Keratinocyte (primary cell): ENCODE measurements at regions not wholly inside any gene's neighbourhood (a gene's known extent, or its start where the extent isn't known, plus 50 kb on each side); places are given as distances from the start of the nearest gene placed in this dataset.

Experiments used
- CTCF ChIP-seq, 3 experiments: IDR thresholded peaks in 1 of 3; conservative IDR thresholded peaks in 1 of 3; optimal IDR thresholded peaks in 1 of 3; 2 replicates in 2 of 3; 3 replicates in 1 of 3; pipeline versions ENCODE3 to v1.5.1; 2011; ENCODE audit warnings: low read length in 3 of 3, mild to moderate bottlenecking in 3 of 3, moderate library complexity in 2 of 3, control low read depth in 1 of 3, inconsistent platforms in 1 of 3; ENCODE audit not compliant: insufficient read depth in 2 of 3; ENCODE audit errors: extremely low read depth in 1 of 3
- EZH2 ChIP-seq: IDR thresholded peaks from one replicate; pipeline ENCODE4 v1.6.1; 2012; ENCODE audit warnings: inconsistent platforms, mild to moderate bottlenecking, low read length, moderate library complexity

DNA sequence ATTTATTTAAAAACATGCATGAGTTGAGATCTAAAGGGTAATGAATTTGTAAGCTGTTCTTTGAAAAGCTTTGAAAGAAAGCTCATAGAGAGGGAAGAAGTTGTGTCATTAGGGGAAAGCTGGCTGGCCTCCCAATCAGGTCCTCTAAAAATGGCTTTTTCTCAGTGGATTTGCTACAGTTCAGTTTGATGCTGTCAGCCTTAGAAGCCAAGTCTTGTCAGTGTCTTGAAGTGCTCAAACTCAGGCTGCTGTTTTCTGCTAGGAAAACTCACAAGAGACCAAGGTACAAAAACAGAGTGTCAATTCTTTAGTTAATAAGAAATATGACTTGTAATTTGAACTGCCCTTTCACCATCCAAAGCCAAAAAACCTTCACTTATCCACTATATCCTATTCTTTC is 243.8 kb downstream of the OTOL1 start:
- no peak for TF ChIP-seq CTCF (optimal IDR thresholded peaks at IDR 0.05 in 1 of 3, IDR thresholded peaks at IDR 0.05 in 1 of 3, conservative IDR thresholded peaks at IDR 0.05 in 1 of 3; ENCODE audit: extremely low read depth in 1 of 3, insufficient read depth in 2 of 3, low read length in 3 of 3)
- TF ChIP-seq EZH2: no peak
